GM06990 (cell line): ENCODE measurements at regions not wholly inside any gene's neighbourhood (a gene's known extent, or its start where the extent isn't known, plus 50 kb on each side); places are given as distances from the start of the nearest gene placed in this dataset.

ENCODE experiments used
- DNase-seq: peaks from one replicate; pipeline ENCODE4 v3.0.0-alpha.2; 2011; ENCODE audit not compliant: insufficient read length; ENCODE audit errors: extremely low read depth
- H3K27me3 ChIP-seq: replicated peaks from 2 replicates; pipeline ENCODE4 v1.6.0; 2011; ENCODE audit warnings: low read length; ENCODE audit not compliant: control insufficient read depth, insufficient read depth
- H3K36me3 ChIP-seq: 2 replicates; pipeline ENCODE4 v1.5.1; 2011; ENCODE audit warnings: low read length; ENCODE audit not compliant: control insufficient read depth, insufficient read depth
- H3K4me3 ChIP-seq: replicated peaks from 2 replicates; pipeline ENCODE4 v1.5.1; 2011; ENCODE audit warnings: low read depth, mild to moderate bottlenecking, control low read depth, low read length
- CTCF ChIP-seq: IDR thresholded peaks from 2 replicates; pipeline ENCODE4 v1.5.1; 2011; ENCODE audit warnings: low read length, control low read depth, mild to moderate bottlenecking, inconsistent platforms; ENCODE audit not compliant: insufficient read depth, poor library complexity, severe bottlenecking

- no peak for DNase-seq
- no peak for TF ChIP-seq CTCF
- Histone ChIP-seq H3K4me3 (no peak overlapping the region), H3K27me3 (no peaks in the 10 kb centered on the region; the same call in 1 of the 2 replicates), H3K36me3 (no peaks in the 10 kb centered on the region)
Observed at GRCh38 chr15:57823325-57823882, 116.9 kb downstream of the POLR2M start.

GRCh38 chr15:57824186-57824585, 117.7 kb downstream of the POLR2M start:
- TF ChIP-seq CTCF: no peak
- no peak for DNase-seq

DNA sequence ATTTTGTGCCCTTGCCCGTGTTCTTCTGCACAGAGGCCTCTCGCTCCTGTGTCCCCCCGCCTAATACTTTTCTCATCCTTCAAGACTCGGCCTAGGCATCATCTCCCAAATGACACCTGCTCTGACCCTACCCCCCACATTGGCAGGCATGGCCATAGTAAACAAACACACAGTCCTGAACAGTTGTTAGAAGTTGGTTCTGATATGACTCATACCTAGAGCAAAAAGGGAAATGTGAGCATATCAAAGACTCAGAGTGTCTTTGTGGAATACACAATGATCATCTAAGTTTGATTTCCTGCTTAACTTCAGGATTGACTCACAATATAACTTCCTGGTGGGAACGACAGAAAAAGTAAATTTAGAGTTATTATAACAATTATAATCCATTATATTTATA, 120.5 kb downstream of the POLR2M start:
- no peak for TF ChIP-seq CTCF
- Histone ChIP-seq H3K4me3 (no peak overlapping the region), H3K36me3 (no peaks in the 10 kb centered on the region), H3K27me3 (no peaks in the 10 kb centered on the region)
- peak; percentile 1 for DNase-seq

More at GRCh38 chr15:57824186-57824585, 117.7 kb downstream of the POLR2M start:
- no peak overlapping the region for H3K4me3 ChIP-seq
- H3K36me3 ChIP-seq: no peaks in the 10 kb centered on the region
- no peaks in the 10 kb centered on the region; the same call in 1 of the 2 replicates for H3K27me3 ChIP-seq

DNA sequence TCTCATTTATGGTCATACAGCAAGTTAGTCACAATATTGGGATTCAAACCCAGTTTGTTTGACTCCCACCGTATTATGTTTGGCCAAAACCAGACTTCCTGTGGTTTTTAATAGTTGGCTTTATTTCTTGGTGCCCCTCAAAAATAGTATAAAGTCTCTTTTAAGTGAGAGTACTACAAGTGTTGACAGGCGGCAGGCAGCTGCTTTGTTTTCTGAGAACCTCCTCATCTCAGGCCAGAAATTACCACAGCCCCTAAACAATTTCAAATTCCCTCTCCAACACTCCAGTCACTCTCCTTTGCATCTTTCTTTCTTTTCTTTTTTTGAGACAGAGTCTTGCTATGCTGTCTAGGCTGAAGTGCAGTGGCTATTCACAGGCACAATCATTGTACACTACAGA, 121.5 kb downstream of the POLR2M start:
- H3K27me3 ChIP-seq: no peaks in the 10 kb centered on the region
- no peak for DNase-seq
- H3K36me3 ChIP-seq: no peaks in the 10 kb centered on the region
- no peak for TF ChIP-seq CTCF
- H3K4me3 ChIP-seq: no peak overlapping the region

DNA sequence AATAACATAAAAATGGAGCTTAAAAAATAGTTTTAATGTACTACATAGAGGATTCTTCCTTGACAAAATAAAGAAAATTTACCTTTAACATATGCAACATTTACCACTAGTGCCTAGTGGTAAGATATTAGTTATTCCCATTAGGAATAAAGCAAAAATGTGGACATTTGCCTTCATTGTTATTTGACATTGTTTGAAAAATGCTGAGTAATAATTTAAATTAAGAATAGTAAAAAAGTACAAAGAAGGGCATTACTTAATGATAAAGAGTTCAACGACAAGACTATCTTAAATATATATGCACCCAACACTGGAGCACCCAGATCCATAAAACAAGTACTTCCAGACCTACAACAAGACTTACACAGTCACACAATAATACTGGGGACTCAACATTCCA, 125.7 kb downstream of the POLR2M start:
- no peak for DNase-seq
- H3K36me3 ChIP-seq: no peaks in the 10 kb centered on the region
- no peaks in the 10 kb centered on the region for H3K27me3 ChIP-seq
- no peak overlapping the region for H3K4me3 ChIP-seq
- no peak for TF ChIP-seq CTCF

- Histone ChIP-seq H3K4me3 (no peak overlapping the region), H3K36me3 (no peaks in the 10 kb centered on the region), H3K27me3 (no peaks in the 10 kb centered on the region)
- TF ChIP-seq CTCF: no peak
- DNase-seq: no peak
Observed at GRCh38 chr15:57835119-57835518, 128.6 kb downstream of the POLR2M start.
